H1 (cell line): ENCODE measurements at regions not wholly inside any gene's neighbourhood (a gene's known extent, or its start where the extent isn't known, plus 50 kb on each side); places are given as distances from the start of the nearest gene placed in this dataset.

Experiments used
- CTCF ChIA-PET: fragments of 300-600 bp; sonication (Branson Sonifier 250); formaldehyde crosslinking; loops from one replicate; lab custom pipeline; 2021; ENCODE audit not compliant: partially characterized antibody; lab: Charles Lee
- POLR2A ChIA-PET: fragments of 300-600 bp; sonication (Branson Sonifier 250); formaldehyde crosslinking; loops from one replicate; lab custom pipeline; 2021; ENCODE audit warnings: inconsistent platforms; ENCODE audit not compliant: partially characterized antibody; lab: Charles Lee
- DNase-seq, 2 experiments: peaks; one replicate each; pipeline versions ENCODE4 v3.0.0 to v3.0.0-alpha.2; 2010 to 2022; ENCODE audit warnings: low spot score in 2 of 2, low read depth in 1 of 2, mixed read lengths in 1 of 2
- FAIRE-seq: peaks from 2 replicates; lab custom pipeline; 2011; peaks lifted over from hg19 to GRCh38; lab: Jason Lieb, UNC
- H2AFZ ChIP-seq: 2 replicates; pipeline ENCODE4 v1.8.1; 2012; ENCODE audit warnings: low read length, inconsistent platforms
- H2AK5ac ChIP-seq: 2 replicates; pipeline ENCODE4 v1.6.1; 2013; ENCODE audit warnings: low read depth, low read length
- H2BK120ac ChIP-seq: replicated peaks from 2 replicates; pipeline ENCODE3; 2013; ENCODE audit warnings: low read depth, low read length, inconsistent platforms
- H2BK12ac ChIP-seq: 2 replicates; pipeline ENCODE4 v1.6.1; 2013; ENCODE audit warnings: low read depth, low read length
- H2BK15ac ChIP-seq: 2 replicates; pipeline ENCODE4 v1.6.1; 2013; ENCODE audit warnings: low read length
- H2BK20ac ChIP-seq: 2 replicates; pipeline ENCODE4 v1.6.1; 2013; ENCODE audit warnings: low read length
- H2BK5ac ChIP-seq: 2 replicates; pipeline ENCODE4 v1.6.1; 2013; ENCODE audit warnings: low read depth, low read length
- H3K14ac ChIP-seq: 2 replicates; pipeline ENCODE4 v1.6.1; 2013; ENCODE audit warnings: inconsistent platforms; ENCODE audit not compliant: insufficient read length
- H3K18ac ChIP-seq: 2 replicates; pipeline ENCODE4 v1.6.1; 2013; ENCODE audit warnings: low read length; ENCODE audit errors: extremely low read depth
- H3K23ac ChIP-seq: 2 replicates; pipeline ENCODE4 v1.6.1; 2013; ENCODE audit warnings: inconsistent platforms; ENCODE audit not compliant: insufficient read length
- H3K23me2 ChIP-seq: 2 replicates; pipeline ENCODE4 v1.6.1; 2013; ENCODE audit warnings: low read depth, low read length
- H3K27ac ChIP-seq: 2 replicates; pipeline ENCODE4 v1.6.1; 2011; ENCODE audit warnings: low read depth, low read length, inconsistent platforms
- H3K27me3 ChIP-seq, 4 experiments: replicated peaks in 1 of 4; 1 replicate in 1 of 4; 2 replicates in 3 of 4; pipeline versions ENCODE4 v1.6.1 to v1.8.1; 2011 to 2013; ENCODE audit warnings: low read length in 3 of 4, mild to moderate bottlenecking in 3 of 4, inconsistent platforms in 2 of 4, mixed read lengths in 2 of 4, moderate library complexity in 1 of 4; ENCODE audit not compliant: control insufficient read depth in 3 of 4, insufficient read depth in 3 of 4; ENCODE audit errors: extremely low read depth in 1 of 4
- H3K36me3 ChIP-seq, 4 experiments: 2 replicates each; pipeline versions ENCODE4 v1.6.1 to v1.8.1; 2011 to 2013; ENCODE audit warnings: mild to moderate bottlenecking in 4 of 4, low read length in 3 of 4, moderate library complexity in 2 of 4, control low read depth in 1 of 4, inconsistent platforms in 1 of 4; ENCODE audit not compliant: insufficient read depth in 4 of 4, control insufficient read depth in 2 of 4
- H3K4ac ChIP-seq: replicated peaks from 2 replicates; pipeline ENCODE3; 2013; ENCODE audit warnings: low read length, low read depth, mixed read lengths, inconsistent platforms; ENCODE audit not compliant: insufficient read length
- H3K4me1 ChIP-seq, 4 experiments: replicated peaks in 1 of 4; 1 replicate in 1 of 4; 2 replicates in 3 of 4; pipeline versions ENCODE4 v1.6.1 to v1.8.1; 2011 to 2013; ENCODE audit warnings: low read length in 3 of 4, inconsistent platforms in 2 of 4, mixed read lengths in 1 of 4; ENCODE audit not compliant: insufficient read depth in 4 of 4, control insufficient read depth in 3 of 4
- H3K4me2 ChIP-seq, 2 experiments: 2 replicates each; pipeline versions ENCODE4 v1.6.1 to v1.8.1; 2011 to 2013; ENCODE audit warnings: low read depth in 2 of 2, low read length in 2 of 2, control low read depth in 1 of 2, inconsistent platforms in 1 of 2, mild to moderate bottlenecking in 1 of 2; ENCODE audit not compliant: insufficient read depth in 1 of 2
- H3K4me3 ChIP-seq, 4 experiments: fragments of 200-600, 300-600 bp in 1 of 4; sonication (generic), shearing (Covaris generic), sonication (Bioruptor Twin) in 1 of 4; 2 replicates each; pipeline versions ENCODE4 v1.5.1 to v1.8.1; 2011 to 2016; ENCODE audit warnings: low read length in 4 of 4, low read depth in 3 of 4, control low read depth in 2 of 4, inconsistent platforms in 2 of 4, mild to moderate bottlenecking in 2 of 4, mixed read lengths in 1 of 4, moderate library complexity in 1 of 4; ENCODE audit not compliant: insufficient read depth in 2 of 4; ENCODE audit errors: extremely low read depth in 1 of 4
- H3K56ac ChIP-seq: replicated peaks from 2 replicates; pipeline ENCODE3; 2013; ENCODE audit warnings: low read depth, mild to moderate bottlenecking, mixed read lengths, low read length, inconsistent platforms; ENCODE audit not compliant: insufficient read length
- H3K79me1 ChIP-seq: 2 replicates; pipeline ENCODE4 v1.6.1; 2013; ENCODE audit warnings: low read depth, low read length, control low read depth
- H3K79me2 ChIP-seq, 2 experiments: 2 replicates each; pipeline versions ENCODE4 v1.6.1 to v1.8.1; 2012 to 2013; ENCODE audit warnings: low read length in 2 of 2, mild to moderate bottlenecking in 2 of 2, inconsistent platforms in 1 of 2; ENCODE audit not compliant: insufficient read depth in 2 of 2, control insufficient read depth in 1 of 2
- H3K9ac ChIP-seq, 4 experiments: replicated peaks in 1 of 4; 1 replicate in 1 of 4; 2 replicates in 3 of 4; pipeline versions ENCODE4 v1.6.1 to v1.8.1; 2011 to 2013; ENCODE audit warnings: low read depth in 3 of 4, low read length in 3 of 4, control low read depth in 2 of 4, mild to moderate bottlenecking in 2 of 4, moderate library complexity in 2 of 4, inconsistent platforms in 1 of 4; ENCODE audit errors: extremely low read depth in 1 of 4
- H3K9me3 ChIP-seq, 2 experiments: 2 replicates each; pipeline versions ENCODE4 v1.6.1 to v1.8.1; 2012 to 2013; ENCODE audit warnings: mild to moderate bottlenecking in 2 of 2, moderate library complexity in 2 of 2, control low read depth in 1 of 2, inconsistent platforms in 1 of 2, low read depth in 1 of 2, low read length in 1 of 2, mixed read lengths in 1 of 2; ENCODE audit not compliant: insufficient read depth in 2 of 2
- H4K20me1 ChIP-seq, 2 experiments: replicated peaks in 1 of 2; 2 replicates each; pipeline versions ENCODE3 to v1.8.1; 2011 to 2013; ENCODE audit warnings: inconsistent platforms in 2 of 2, low read length in 2 of 2, mild to moderate bottlenecking in 1 of 2; ENCODE audit not compliant: insufficient read depth in 2 of 2, control insufficient read depth in 1 of 2
- H4K5ac ChIP-seq: 2 replicates; pipeline ENCODE4 v1.6.1; 2013; ENCODE audit warnings: low read length, low read depth, mixed read lengths, inconsistent platforms; ENCODE audit not compliant: insufficient read length
- H4K8ac ChIP-seq: 2 replicates; pipeline ENCODE4 v1.8.0; 2013; ENCODE audit warnings: mild to moderate bottlenecking, moderate library complexity, low read length, inconsistent platforms; ENCODE audit not compliant: insufficient read depth; ENCODE audit errors: extremely low read depth
- H4K91ac ChIP-seq: replicated peaks from 2 replicates; pipeline ENCODE3; 2013; ENCODE audit warnings: low read length, mixed read lengths, inconsistent platforms; ENCODE audit not compliant: insufficient read length
- BRCA1 ChIP-seq: IDR thresholded peaks from 2 replicates; pipeline ENCODE4 v1.6.1; 2012; ENCODE audit warnings: low read depth, low read length, improper control_type of control experiment
- GABPA ChIP-seq: IDR thresholded peaks from 2 replicates; pipeline ENCODE4 v1.6.1; 2011; ENCODE audit warnings: mild to moderate bottlenecking, low read length, moderate library complexity, borderline replicate concordance; ENCODE audit not compliant: insufficient read depth
- HDAC6 ChIP-seq: IDR thresholded peaks from one replicate; pipeline ENCODE4 v1.7.1; 2012; ENCODE audit warnings: low read depth, mild to moderate bottlenecking, inconsistent platforms, low read length, moderate library complexity
- RNF2 ChIP-seq: fragments of 200-900, 300-1000 bp; sonication (generic); IDR thresholded peaks from 2 replicates; pipeline ENCODE4 v1.7.1; 2016; ENCODE audit warnings: borderline replicate concordance, low read depth, mild to moderate bottlenecking, antibody characterized with exemption, low read length; ENCODE audit not compliant: poor library complexity, severe bottlenecking; ENCODE audit errors: missing control alignments
- SAP30 ChIP-seq: fragments of 300-600 bp; sonication (generic); IDR thresholded peaks from 2 replicates; pipeline ENCODE4 v1.7.1; 2012; ENCODE audit warnings: low read length, moderate library complexity, mild to moderate bottlenecking, inconsistent platforms; ENCODE audit not compliant: insufficient read depth, insufficient replicate concordance
- WGBS, 2 experiments: shearing (Covaris generic) in 1 of 2; methylation state at CpG; one replicate each; pipeline versions ENCODE4 v1.1.6 to v1.1.7; 2013 to 2015; ENCODE audit warnings: low lambda C conversion rate in 2 of 2, mixed read lengths in 2 of 2, inconsistent platforms in 1 of 2, low coverage in 1 of 2, missing lambda C conversion rate in 1 of 2; ENCODE audit not compliant: insufficient replicate concordance in 2 of 2, insufficient coverage in 1 of 2, insufficient read length in 1 of 2; ENCODE audit errors: extremely low coverage in 1 of 2, missing lambda C conversion rate in 1 of 2; 5-methylcytosine and 5-hydroxymethylcytosine counted together

DNA sequence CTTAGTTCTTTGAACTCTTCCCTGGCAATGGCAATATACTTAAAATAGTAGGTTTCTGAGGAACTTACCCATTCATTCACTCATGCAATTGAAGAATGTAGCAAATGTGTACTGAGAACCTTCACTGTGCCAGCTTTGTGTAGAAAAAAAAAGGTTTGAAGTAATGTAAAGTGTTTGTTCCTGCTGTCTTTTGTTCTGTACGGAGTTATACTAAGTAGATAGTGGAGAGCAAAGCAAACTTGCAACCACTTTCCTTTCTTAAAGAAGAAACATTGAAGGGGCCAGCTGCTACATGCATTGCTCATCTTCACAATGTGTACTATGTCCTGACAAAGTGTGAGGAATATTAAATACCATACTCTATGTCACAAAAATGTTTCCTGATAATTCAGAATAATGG, 68.9 kb upstream of the FREM2 start:
- no peak overlapping the region for H4K8ac ChIP-seq
- H3K9ac ChIP-seq: no peak overlapping the region
- H3K56ac ChIP-seq: no peak overlapping the region
- H2AK5ac ChIP-seq: no peak overlapping the region
- no peak overlapping the region for H2BK12ac ChIP-seq
- H3K27me3 ChIP-seq: no peaks in the 10 kb centered on the region
- H3K4me1 ChIP-seq: 0 out of 7 replicates have a peak, but pooled peaks cover 0 to 3% (median 0%) of the 10 kb centered on the region in 4 experiments
- ChIA-PET CTCF (interaction anchor here (1.7 kb wide), 1 partner anchor 24 kb away, joined by 8 read pairs; no protein-coding TSS in a partner anchor), POLR2A (no interaction called here)
- no peak overlapping the region for H4K5ac ChIP-seq
- 76% methylated on average over 1 of the region's 1 CpG; no CpG with 5 or more reads in 1 of the 2 experiments for WGBS, 2 experiments
- no peak for DNase-seq
- no peak overlapping the region for H3K4me2 ChIP-seq
- no peaks in the 10 kb centered on the region for H4K20me1 ChIP-seq
- H3K18ac ChIP-seq: no peak overlapping the region
- no peak for FAIRE-seq
- no peaks in the 10 kb centered on the region for H3K9me3 ChIP-seq
- no peak overlapping the region for H2AFZ ChIP-seq
- H3K14ac ChIP-seq: no peak overlapping the region
- H2BK120ac ChIP-seq: no peak overlapping the region
- H3K4me3 ChIP-seq: no peak overlapping the region
- no peak overlapping the region for H2BK15ac ChIP-seq
- H2BK20ac ChIP-seq: no peak overlapping the region
- H3K23me2 ChIP-seq: no peaks in the 10 kb centered on the region
- H3K79me2 ChIP-seq: no peaks in the 10 kb centered on the region
- H3K27ac ChIP-seq: no peak overlapping the region
- H3K36me3 ChIP-seq: no peaks in the 10 kb centered on the region
- no peak overlapping the region for H3K4ac ChIP-seq
- no peak overlapping the region for H2BK5ac ChIP-seq
- H4K91ac ChIP-seq: no peak overlapping the region
- H3K23ac ChIP-seq: no peak overlapping the region
- H3K79me1 ChIP-seq: no peaks in the 10 kb centered on the region
- TF ChIP-seq BRCA1 (no peak), RNF2 (no peak), SAP30 (no peak), GABPA (no peak), HDAC6 (no peak)
